LNCAP (cell line): ENCODE measurements at regions not wholly inside any gene's neighbourhood (a gene's known extent, or its start where the extent isn't known, plus 50 kb on each side); places are given as distances from the start of the nearest gene placed in this dataset.

Source experiments
- CTCF ChIP-seq: fragments of 450-650 bp; IDR thresholded peaks from 2 replicates; pipeline ENCODE4 v1.5.1; 2017; ENCODE audit warnings: mild to moderate bottlenecking

GRCh38 chr6:132115714-132116366 lies 164.7 kb upstream of the CCN2 start:
- TF ChIP-seq CTCF, result no peak

- no peak for TF ChIP-seq CTCF
Measured at GRCh38 chr6:132114201-132114825, 163.1 kb upstream of the CCN2 start.

DNA sequence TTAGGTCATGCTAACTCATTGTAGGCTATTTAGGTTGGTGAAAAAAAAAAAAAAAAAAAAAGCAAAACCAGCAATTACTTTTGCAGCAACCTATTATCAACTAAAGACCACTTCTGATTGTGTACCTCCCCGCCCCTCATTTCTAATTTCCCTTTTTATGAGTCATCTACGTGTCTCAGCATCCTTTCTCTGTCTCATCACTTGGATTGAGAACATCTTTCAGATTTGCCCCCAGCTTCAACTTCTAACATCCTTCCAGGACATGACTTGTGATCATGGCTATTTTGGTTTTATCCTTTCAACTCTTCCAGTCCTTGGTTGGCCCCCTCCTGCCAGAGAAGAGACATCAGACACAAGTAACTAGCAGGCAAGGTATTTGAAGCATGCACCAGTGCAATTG lies 156.7 kb upstream of the CCN2 start:
- TF ChIP-seq CTCF, result no peak

DNA sequence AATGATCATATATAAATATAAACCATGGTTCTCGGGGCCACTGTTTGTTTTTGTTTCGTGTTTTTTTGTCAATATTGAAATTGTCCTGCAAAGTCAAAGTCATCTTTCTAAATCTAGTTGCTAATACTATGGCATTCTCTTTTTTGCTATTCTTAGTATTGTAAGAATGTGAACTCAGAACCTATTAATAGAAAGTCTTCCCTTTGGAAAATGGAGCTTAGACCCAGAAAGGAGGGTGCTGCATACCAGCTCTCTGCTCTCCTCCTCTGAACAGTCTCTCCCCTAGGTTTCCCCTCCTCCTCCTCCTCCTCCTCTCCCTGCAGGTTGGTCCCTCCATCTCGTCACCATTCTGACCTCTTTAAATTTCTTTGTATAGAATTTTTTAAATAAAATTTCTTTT lies 150.4 kb upstream of the CCN2 start:
- TF ChIP-seq CTCF, result no peak

DNA sequence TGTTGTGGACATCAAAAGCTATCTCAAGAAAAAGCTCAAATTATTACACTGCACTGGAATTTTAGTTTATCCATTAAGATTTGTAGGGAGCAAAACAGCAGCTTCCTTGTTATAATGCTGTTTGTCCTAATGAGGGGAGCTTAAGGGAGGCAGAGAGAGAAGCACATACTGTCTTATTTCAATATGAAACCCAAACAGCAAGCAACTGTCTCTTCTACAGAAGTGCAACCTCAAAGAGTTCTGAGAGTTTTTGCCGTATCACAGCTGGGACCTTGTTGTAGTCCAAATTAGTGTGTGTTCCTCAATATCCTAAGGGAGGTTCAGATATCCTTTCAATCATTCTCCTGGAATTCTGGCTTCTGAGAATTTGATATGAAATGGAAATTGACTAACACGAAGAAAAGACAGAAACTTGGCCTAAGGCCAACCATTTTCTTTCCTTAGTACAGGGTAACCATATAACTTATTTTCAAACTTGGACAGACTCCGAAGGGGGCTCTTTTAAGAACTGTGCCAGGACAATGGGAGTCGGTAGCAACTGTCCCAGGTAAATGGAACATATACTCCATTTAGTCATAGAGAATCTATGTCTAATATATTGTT lies 149.3 kb upstream of the CCN2 start:
- no peak for TF ChIP-seq CTCF

- no peak for TF ChIP-seq CTCF
Measured at GRCh38 chr6:132096996-132097395, 145.8 kb upstream of the CCN2 start.

DNA sequence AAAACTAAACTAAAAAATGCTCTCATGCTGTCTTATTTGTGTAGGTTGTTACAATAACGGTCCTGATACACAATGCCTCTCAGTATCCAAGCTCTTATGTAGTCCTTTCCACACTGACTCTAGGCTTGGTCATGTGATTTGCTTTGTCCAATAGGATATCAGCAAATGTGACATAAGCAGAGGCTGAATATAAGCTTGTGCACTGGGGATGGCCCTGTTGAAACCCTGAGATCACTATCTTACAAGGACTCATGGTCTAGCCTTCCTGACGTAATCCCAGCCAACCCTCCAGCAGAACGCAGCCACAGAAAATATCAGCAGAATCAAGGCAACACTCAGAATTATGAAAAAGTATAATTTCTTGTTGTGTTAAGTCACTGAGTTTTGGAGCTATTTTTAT lies 145.1 kb upstream of the CCN2 start:
- TF ChIP-seq CTCF, result no peak
